K562 (cell line): ENCODE measurements at regions not wholly inside any gene's neighbourhood (a gene's known extent, or its start where the extent isn't known, plus 50 kb on each side); places are given as distances from the start of the nearest gene placed in this dataset.
"Not testable (repeated sequence)": the region's sequence is repeated elsewhere in the genome, so short reads cannot be mapped to it uniquely, and the experiment has no call there.

Experiments used
- ATAC-seq: fragments of 200-7000 bp; cut with Tn5 transposase; 3 replicates; pipeline ENCODE4 v1.9.1; 2020; ENCODE audit warnings: moderate library complexity
- BruUV-seq: library from RNA; stranded (reverse); fragments of 400-500 nt; replicated peaks from 2 replicates; lab custom pipeline; 2021; lab: Mats Ljungman, UMichigan
- CTCF ChIA-PET: fragments of 300-600 bp; formaldehyde crosslinking; extraction: SDS; loops from one replicate; lab custom pipeline; 2021; ENCODE audit warnings: low intra/inter-chr PET ratio; lab: Yijun Ruan, JAX
- POLR2A ChIA-PET: fragments of 300-600, 350-650 bp; sonication (Branson Sonifier 250); formaldehyde crosslinking; extraction: SDS; loops from one replicate; lab custom pipeline; 2021; ENCODE audit warnings: antibody characterized with exemption, inconsistent platforms; lab: Yijun Ruan, JAX
- DNase-seq, 4 experiments: peaks; one replicate each; pipeline versions ENCODE4 v3.0.0 to v3.0.0-alpha.2; 2011 to 2018; ENCODE audit warnings: low spot score in 3 of 4, mixed read lengths in 3 of 4; ENCODE audit errors: extremely low read depth in 1 of 4
- FAIRE-seq: peaks from 2 replicates; lab custom pipeline; 2011; peaks lifted over from hg19 to GRCh38; lab: Jason Lieb, UNC
- H2AFZ ChIP-seq: 2 replicates; pipeline ENCODE4 v1.6.0; 2011; ENCODE audit warnings: low read depth, low read length, control low read depth, inconsistent platforms
- H3K27ac ChIP-seq: fragments of 200-600 bp; 3 replicates; pipeline ENCODE4 v1.8.0; 2011; ENCODE audit warnings: low read depth, mild to moderate bottlenecking, control low read depth, inconsistent platforms, low read length, moderate library complexity, mixed read lengths; ENCODE audit errors: extremely low read depth
- H3K27me3 ChIP-seq, 2 experiments: fragments of 300-600 bp in 1 of 2; 2 replicates in 1 of 2; 3 replicates in 1 of 2; pipeline versions ENCODE4 v1.6.0 to v1.8.0; 2011; ENCODE audit warnings: inconsistent platforms in 2 of 2, low read length in 2 of 2, mild to moderate bottlenecking in 1 of 2, mixed read lengths in 1 of 2, moderate library complexity in 1 of 2; ENCODE audit not compliant: control insufficient read depth in 2 of 2, insufficient read depth in 2 of 2
- H3K36me3 ChIP-seq: fragments of 300-600 bp; 3 replicates; pipeline ENCODE4 v1.8.0; 2011; ENCODE audit warnings: mild to moderate bottlenecking, low read length, inconsistent platforms; ENCODE audit not compliant: control insufficient read depth, insufficient read depth
- H3K4me1 ChIP-seq, 2 experiments: fragments of 200-600 bp in 1 of 2; replicated peaks in 1 of 2; 2 replicates in 1 of 2; 3 replicates in 1 of 2; pipeline versions ENCODE4 v1.5.1 to v1.8.0; 2011; ENCODE audit warnings: inconsistent platforms in 2 of 2, low read length in 2 of 2, mild to moderate bottlenecking in 1 of 2, mixed read lengths in 1 of 2, moderate library complexity in 1 of 2; ENCODE audit not compliant: control insufficient read depth in 2 of 2, insufficient read depth in 2 of 2
- H3K4me2 ChIP-seq: 2 replicates; pipeline ENCODE4 v1.6.1; 2011; ENCODE audit warnings: low read length, control low read depth, inconsistent platforms, mixed read lengths; ENCODE audit not compliant: insufficient read depth
- H3K4me3 ChIP-seq: fragments of 200-600 bp; sonication (generic), shearing (Covaris generic); 2 replicates; pipeline ENCODE4 v1.5.1; 2016; ENCODE audit warnings: control low read depth, inconsistent platforms
- H3K79me2 ChIP-seq: fragments of 200-600 bp; 3 replicates; pipeline ENCODE4 v1.8.0; 2011; ENCODE audit warnings: low read length, inconsistent platforms; ENCODE audit not compliant: control insufficient read depth, insufficient read depth
- H3K9ac ChIP-seq, 2 experiments: 2 replicates each; pipeline versions ENCODE4 v1.6.0 to v1.6.1; 2011; ENCODE audit warnings: low read depth in 2 of 2, low read length in 2 of 2, control low read depth in 1 of 2, inconsistent platforms in 1 of 2, mild to moderate bottlenecking in 1 of 2, mixed read lengths in 1 of 2; ENCODE audit not compliant: insufficient read depth in 1 of 2
- H3K9me1 ChIP-seq: one replicate; pipeline ENCODE4 v1.6.0; 2011; ENCODE audit warnings: inconsistent platforms, mild to moderate bottlenecking, low read length, moderate library complexity; ENCODE audit not compliant: control insufficient read depth, insufficient read depth
- H3K9me3 ChIP-seq: replicated peaks from 2 replicates; pipeline ENCODE4 v1.5.1; 2011; ENCODE audit warnings: low read depth, low read length, inconsistent platforms; ENCODE audit not compliant: control insufficient read depth, insufficient read depth
- H4K20me1 ChIP-seq: replicated peaks from 2 replicates; pipeline ENCODE4 v1.6.1; 2011; ENCODE audit warnings: low read length, inconsistent platforms, mixed read lengths; ENCODE audit not compliant: control insufficient read depth, insufficient read depth
- DACH1 ChIP-seq: fragments of 450-650 bp; IDR thresholded peaks from 2 replicates; pipeline ENCODE4 v1.6.1; 2018; ENCODE audit not compliant: partially characterized antibody
- DIDO1 ChIP-seq: fragments of 450-650 bp; IDR thresholded peaks from 2 replicates; pipeline ENCODE4 v1.6.1; 2016; ENCODE audit warnings: low read depth, missing biosample characterization, missing genetic modification characterization
- FOXM1 ChIP-seq, 2 experiments: fragments of 450-650 bp in 1 of 2; sonication (generic) in 1 of 2; formaldehyde crosslinking in 1 of 2; IDR thresholded peaks; 2 replicates each; pipeline versions ENCODE4 v1.6.1 to v1.9.0; 2017 to 2022; ENCODE audit warnings: low read depth in 2 of 2, mild to moderate bottlenecking in 2 of 2, missing genetic modification reagents in 1 of 2, moderate library complexity in 1 of 2
- HDAC6 ChIP-seq: IDR thresholded peaks from 2 replicates; pipeline ENCODE4 v1.6.1; 2012; ENCODE audit warnings: low read depth, mild to moderate bottlenecking, control low read depth, inconsistent platforms, low read length, moderate library complexity
- WGBS: fragments of 100-300 bp; shearing (Covaris generic); methylation state at CpG from one replicate; pipeline ENCODE4 v1.1.6; 2016; ENCODE audit warnings: low coverage, mixed read lengths; ENCODE audit not compliant: insufficient coverage; ENCODE audit errors: missing lambda C conversion rate; 5-methylcytosine and 5-hydroxymethylcytosine counted together
- in situ Hi-C: fragments of 300-500 bp; cut with MboI; formaldehyde crosslinking; loops from 4 replicates; pipeline ENCODE4 v1.15.0; 2018; ENCODE audit warnings: inconsistent platforms, mixed read lengths
- intact Hi-C: fragments of 100-400 bp; cut with micrococcal nuclease; formaldehyde crosslinking; loops from 2 replicates; pipeline ENCODE4 v1.14.2; 2022
- TF ChIP-seq, protein P1 (sequence below): fragments of 450-650 bp; IDR thresholded peaks from 2 replicates; pipeline ENCODE4 v1.6.1; 2016; ENCODE audit warnings: missing biosample characterization, missing genetic modification characterization
- TF ChIP-seq, protein P2 (sequence below): sonication (generic); formaldehyde crosslinking; IDR thresholded peaks from 2 replicates; pipeline ENCODE4 v1.8.0; 2022; ENCODE audit warnings: missing genetic modification reagents, mild to moderate bottlenecking, borderline replicate concordance

DNA sequence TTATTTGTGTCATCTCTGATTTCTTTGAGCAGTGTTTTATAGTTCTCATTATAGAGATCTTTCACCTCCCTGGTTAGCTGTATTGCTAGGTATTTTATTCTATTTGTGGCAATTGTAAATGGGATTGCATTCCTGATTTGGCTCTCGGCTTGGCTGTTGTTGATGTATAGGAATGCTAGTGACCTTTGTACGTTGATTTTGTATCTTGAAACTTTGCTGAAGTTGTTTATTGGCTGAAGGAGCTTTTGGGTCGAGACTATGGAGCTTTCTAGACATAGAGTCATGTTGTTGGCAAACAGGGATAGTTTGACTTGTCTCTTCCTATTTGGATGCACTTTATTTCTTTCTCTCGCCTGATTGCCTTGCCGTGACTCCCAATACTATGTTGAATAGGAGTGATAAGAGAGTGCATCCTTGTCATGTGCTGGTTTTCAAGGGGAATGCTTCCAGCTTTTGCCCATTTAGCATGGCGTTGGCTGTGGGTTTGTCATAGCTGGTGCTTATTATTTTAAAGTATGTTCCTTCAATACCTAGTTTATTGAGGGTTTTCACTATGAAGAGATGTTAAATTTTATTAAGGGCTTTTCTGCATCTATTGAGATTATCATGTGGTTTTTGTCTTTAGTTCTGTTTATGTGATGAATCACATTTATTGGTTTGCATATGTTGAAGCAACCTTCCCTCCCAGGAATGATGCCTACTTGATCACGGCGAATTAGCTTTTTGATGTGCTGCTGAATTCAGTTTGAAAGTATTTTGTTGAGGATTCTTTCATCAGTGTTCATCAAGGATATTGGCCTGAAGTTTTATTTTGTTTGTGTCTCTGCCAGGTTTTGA, 72.7 kb upstream of the BOD1L1 start (continued):
- TF ChIP-seq, protein P1, sequence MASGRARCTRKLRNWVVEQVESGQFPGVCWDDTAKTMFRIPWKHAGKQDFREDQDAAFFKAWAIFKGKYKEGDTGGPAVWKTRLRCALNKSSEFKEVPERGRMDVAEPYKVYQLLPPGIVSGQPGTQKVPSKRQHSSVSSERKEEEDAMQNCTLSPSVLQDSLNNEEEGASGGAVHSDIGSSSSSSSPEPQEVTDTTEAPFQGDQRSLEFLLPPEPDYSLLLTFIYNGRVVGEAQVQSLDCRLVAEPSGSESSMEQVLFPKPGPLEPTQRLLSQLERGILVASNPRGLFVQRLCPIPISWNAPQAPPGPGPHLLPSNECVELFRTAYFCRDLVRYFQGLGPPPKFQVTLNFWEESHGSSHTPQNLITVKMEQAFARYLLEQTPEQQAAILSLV (tag) = no peak
- no peak for TF ChIP-seq FOXM1 (IDR thresholded peaks at IDR 0.05; ENCODE audit: low read depth)
- TF ChIP-seq FOXM1 (CRISPR knock-in tag; IDR thresholded peaks at IDR 0.05; ENCODE audit: low read depth) = no peak
- TF ChIP-seq, protein P2, sequence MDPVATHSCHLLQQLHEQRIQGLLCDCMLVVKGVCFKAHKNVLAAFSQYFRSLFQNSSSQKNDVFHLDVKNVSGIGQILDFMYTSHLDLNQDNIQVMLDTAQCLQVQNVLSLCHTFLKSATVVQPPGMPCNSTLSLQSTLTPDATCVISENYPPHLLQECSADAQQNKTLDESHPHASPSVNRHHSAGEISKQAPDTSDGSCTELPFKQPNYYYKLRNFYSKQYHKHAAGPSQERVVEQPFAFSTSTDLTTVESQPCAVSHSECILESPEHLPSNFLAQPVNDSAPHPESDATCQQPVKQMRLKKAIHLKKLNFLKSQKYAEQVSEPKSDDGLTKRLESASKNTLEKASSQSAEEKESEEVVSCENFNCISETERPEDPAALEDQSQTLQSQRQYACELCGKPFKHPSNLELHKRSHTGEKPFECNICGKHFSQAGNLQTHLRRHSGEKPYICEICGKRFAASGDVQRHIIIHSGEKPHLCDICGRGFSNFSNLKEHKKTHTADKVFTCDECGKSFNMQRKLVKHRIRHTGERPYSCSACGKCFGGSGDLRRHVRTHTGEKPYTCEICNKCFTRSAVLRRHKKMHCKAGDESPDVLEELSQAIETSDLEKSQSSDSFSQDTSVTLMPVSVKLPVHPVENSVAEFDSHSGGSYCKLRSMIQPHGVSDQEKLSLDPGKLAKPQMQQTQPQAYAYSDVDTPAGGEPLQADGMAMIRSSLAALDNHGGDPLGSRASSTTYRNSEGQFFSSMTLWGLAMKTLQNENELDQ (CRISPR knock-in tag) = no peak
- TF ChIP-seq DACH1 = no peak
- no peak for TF ChIP-seq DIDO1 (tag)
- no peak for TF ChIP-seq HDAC6

DNA sequence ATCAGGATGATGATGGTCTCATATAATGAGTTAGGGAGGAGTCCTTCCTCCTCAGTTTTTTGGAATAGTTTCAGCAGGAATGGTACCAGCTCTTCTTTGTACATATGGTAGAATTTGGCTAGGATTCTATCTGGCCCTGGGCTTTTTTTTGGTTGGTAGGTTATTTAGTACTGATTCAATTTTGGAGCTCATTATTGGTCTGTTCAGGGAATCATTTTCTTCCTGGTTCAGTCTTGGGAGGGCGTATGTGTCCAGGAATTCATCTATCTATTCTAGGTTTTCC, 73.3 kb upstream of the BOD1L1 start:
- H3K4me1 ChIP-seq, FAIRE-seq, H3K9me1 ChIP-seq, BruUV-seq, H3K4me3 ChIP-seq, H3K9ac ChIP-seq, H3K36me3 ChIP-seq, H4K20me1 ChIP-seq, H3K27me3 ChIP-seq, H3K4me2 ChIP-seq, H2AFZ ChIP-seq, H3K79me2 ChIP-seq, in situ Hi-C loops, intact Hi-C loops, H3K9me3 ChIP-seq, H3K27ac ChIP-seq, ATAC-seq, CTCF ChIA-PET, POLR2A ChIA-PET, DNase-seq: not testable (repeated sequence)
- WGBS = 0% methylated on average over 1 of the region's 1 CpG
